IPS-20b (cell line): ENCODE measurements at regions not wholly inside any gene's neighbourhood (a gene's known extent, or its start where the extent isn't known, plus 50 kb on each side); places are given as distances from the start of the nearest gene placed in this dataset.
A peak's percentile ranks its signal among the peaks of the same experiment; 100 is the strongest.

ENCODE experiments used
- H3K27ac ChIP-seq: one replicate; pipeline ENCODE4 v1.5.1; 2013; ENCODE audit warnings: low read length
- H3K27me3 ChIP-seq: 2 replicates; pipeline ENCODE4 v1.6.1; 2013; ENCODE audit warnings: mild to moderate bottlenecking, low read length, inconsistent platforms; ENCODE audit not compliant: insufficient read depth
- H3K36me3 ChIP-seq: 2 replicates; pipeline ENCODE4 v1.6.1; 2013; ENCODE audit warnings: low read depth, mild to moderate bottlenecking, inconsistent platforms, low read length, moderate library complexity; ENCODE audit not compliant: insufficient read depth
- H3K4me1 ChIP-seq: 2 replicates; pipeline ENCODE4 v1.6.1; 2013; ENCODE audit warnings: mild to moderate bottlenecking, control low read depth, inconsistent platforms, low read length, moderate library complexity; ENCODE audit not compliant: insufficient read depth
- H3K4me3 ChIP-seq: 2 replicates; pipeline ENCODE4 v1.5.1; 2013; ENCODE audit warnings: mild to moderate bottlenecking, low read length, inconsistent platforms
- H3K9ac ChIP-seq: 2 replicates; pipeline ENCODE4 v1.6.1; 2013; ENCODE audit warnings: low read depth, mild to moderate bottlenecking, inconsistent platforms, low read length, moderate library complexity
- H3K9me3 ChIP-seq: 2 replicates; pipeline ENCODE4 v1.6.1; 2013; ENCODE audit warnings: mild to moderate bottlenecking, low read depth, low read length, inconsistent platforms; ENCODE audit not compliant: insufficient read depth

- Histone ChIP-seq H3K27me3 (no peaks in the 10 kb centered on the region; the same call in 1 of the 2 replicates), H3K9me3 (no peaks in the 10 kb centered on the region), H3K27ac (no peak overlapping the region), H3K36me3 (no peaks in the 10 kb centered on the region), H3K4me3 (no peak overlapping the region), H3K4me1 (peaks cover 26% of the 10 kb centered on the region), H3K9ac (no peak overlapping the region)
Measured at GRCh38 chr15:38706956-38707355, 142.3 kb upstream of the RASGRP1 start.

- no peaks in the 10 kb centered on the region; the same call in 1 of the 2 replicates for H3K27me3 ChIP-seq
- no peak overlapping the region for H3K9ac ChIP-seq
- no peaks in the 10 kb centered on the region for H3K9me3 ChIP-seq
- no peaks in the 10 kb centered on the region for H3K36me3 ChIP-seq
- peak overlapping the region; percentile 31; the same call in 1 of the 2 replicates for H3K4me3 ChIP-seq
- H3K27ac ChIP-seq, result peak overlapping the region; percentile 19
- H3K4me1 ChIP-seq, result peaks cover 26% of the 10 kb centered on the region
Measured at GRCh38 chr15:38707802-38708671, 143.4 kb upstream of the RASGRP1 start.

GRCh38 chr15:38708672-38709180 is 144.1 kb upstream of the RASGRP1 start:
- Histone ChIP-seq H3K9me3 (no peaks in the 10 kb centered on the region), H3K4me3 (peak overlapping the region; percentile 31; the same call in 1 of the 2 replicates), H3K36me3 (no peaks in the 10 kb centered on the region), H3K27me3 (no peaks in the 10 kb centered on the region; the same call in 1 of the 2 replicates), H3K9ac (no peak overlapping the region), H3K4me1 (peaks cover 26% of the 10 kb centered on the region), H3K27ac (peak overlapping the region; percentile 19)

DNA sequence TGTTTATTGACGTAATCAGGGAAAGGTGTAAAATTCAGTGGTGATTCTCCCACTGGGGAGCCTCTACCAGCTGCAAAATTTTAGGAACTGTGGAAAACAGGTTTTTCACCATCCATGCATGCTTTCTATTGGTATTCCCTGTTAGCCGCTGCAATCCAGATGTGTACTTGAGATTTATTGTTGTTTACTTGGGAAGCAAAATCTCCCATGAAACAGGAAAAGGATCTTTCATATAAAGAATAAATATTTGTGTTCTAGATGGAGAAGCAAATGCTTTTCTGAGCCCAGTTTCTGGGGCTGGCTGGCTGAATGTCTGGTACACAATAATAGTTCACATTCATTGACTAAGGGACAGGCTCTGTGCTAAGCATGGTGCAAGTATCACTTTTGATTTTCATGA is 144.6 kb upstream of the RASGRP1 start:
- H3K27ac ChIP-seq, result no peak overlapping the region

DNA sequence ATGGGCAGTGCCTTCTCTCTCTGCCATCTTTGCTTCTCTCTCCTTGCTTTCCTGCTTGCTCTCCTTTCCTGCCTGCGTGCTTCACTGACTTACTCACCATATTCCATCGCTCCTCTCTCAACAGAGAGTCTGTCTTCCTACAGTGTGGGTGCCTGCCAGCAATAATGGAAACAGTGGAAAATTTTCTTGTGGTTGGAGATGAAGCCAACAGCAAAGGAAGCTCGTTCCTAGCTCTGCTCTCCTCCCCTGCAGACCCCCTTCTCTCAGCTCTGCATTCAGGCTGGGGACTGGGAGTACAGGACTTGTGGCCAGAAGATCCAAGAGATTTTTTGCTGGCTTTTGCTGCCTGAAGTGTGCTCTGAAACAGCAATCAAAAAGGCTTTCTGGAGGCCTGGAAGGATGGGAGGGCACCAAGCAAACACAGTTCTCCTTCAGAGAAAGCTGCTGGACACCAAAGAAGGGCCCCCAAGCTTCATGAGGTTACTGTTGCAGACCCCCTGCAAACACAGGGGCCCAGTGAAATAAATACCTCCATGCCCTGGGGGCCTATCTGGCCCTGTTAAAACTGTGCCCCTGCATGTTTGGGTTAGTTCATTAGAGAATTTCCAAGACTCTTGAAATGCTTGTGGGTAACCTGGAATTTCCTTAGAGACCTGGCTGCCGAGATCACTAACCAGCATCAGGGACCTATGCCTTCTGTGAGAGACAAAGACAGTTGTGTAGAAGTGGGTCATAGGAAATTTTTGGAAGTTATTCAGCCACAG is 149.9 kb upstream of the RASGRP1 start:
- Histone ChIP-seq H3K9ac (no peak overlapping the region), H3K36me3 (no peaks in the 10 kb centered on the region), H3K27ac (no peak overlapping the region), H3K27me3 (no peaks in the 10 kb centered on the region; the same call in 1 of the 2 replicates), H3K4me3 (no peak overlapping the region), H3K9me3 (no peaks in the 10 kb centered on the region), H3K4me1 (no peaks in the 10 kb centered on the region)

More for the DNA sequence above, 144.6 kb upstream of the RASGRP1 start:
- no peaks in the 10 kb centered on the region; the same call in 1 of the 2 replicates for H3K27me3 ChIP-seq
- no peak overlapping the region for H3K4me3 ChIP-seq
- no peaks in the 10 kb centered on the region for H3K9me3 ChIP-seq
- H3K4me1 ChIP-seq, result peaks cover 26% of the 10 kb centered on the region
- H3K9ac ChIP-seq, result no peak overlapping the region
- no peaks in the 10 kb centered on the region for H3K36me3 ChIP-seq

DNA sequence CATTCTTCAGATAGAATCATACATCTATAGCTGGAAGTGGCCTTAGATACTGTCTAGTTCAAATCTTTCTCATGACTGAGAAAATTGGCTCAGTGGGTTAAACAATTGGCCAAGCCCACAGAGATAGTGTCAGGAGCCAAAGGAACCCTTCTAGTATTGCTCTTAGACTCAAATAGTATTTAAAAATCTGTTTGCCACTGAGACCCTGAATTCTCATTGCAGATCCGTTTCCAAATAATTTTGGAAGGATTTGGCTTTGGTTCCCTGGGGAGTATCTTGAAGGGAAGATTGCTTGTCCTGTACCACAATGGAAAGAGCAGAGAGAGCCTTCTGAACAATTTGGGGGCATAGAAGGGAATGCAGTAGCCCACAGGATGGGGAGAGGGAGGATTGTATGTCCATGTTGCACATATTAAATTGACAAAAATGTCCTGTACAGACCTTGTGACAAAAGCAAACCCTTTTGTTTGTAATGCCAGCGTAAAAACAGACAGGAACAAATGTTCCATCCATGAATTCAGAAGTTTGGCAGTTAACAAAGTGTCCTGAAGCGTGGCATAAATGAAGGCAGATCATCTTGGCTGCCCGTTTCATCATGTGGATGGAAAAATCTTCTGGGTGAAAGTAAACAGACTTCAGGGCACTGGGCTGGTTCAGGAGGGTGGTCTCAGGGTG is 156.4 kb upstream of the RASGRP1 start:
- Histone ChIP-seq H3K36me3 (no peaks in the 10 kb centered on the region), H3K9ac (no peak overlapping the region), H3K27ac (no peak overlapping the region), H3K4me1 (no peaks in the 10 kb centered on the region), H3K27me3 (no peaks in the 10 kb centered on the region), H3K9me3 (no peaks in the 10 kb centered on the region), H3K4me3 (no peak overlapping the region)

DNA sequence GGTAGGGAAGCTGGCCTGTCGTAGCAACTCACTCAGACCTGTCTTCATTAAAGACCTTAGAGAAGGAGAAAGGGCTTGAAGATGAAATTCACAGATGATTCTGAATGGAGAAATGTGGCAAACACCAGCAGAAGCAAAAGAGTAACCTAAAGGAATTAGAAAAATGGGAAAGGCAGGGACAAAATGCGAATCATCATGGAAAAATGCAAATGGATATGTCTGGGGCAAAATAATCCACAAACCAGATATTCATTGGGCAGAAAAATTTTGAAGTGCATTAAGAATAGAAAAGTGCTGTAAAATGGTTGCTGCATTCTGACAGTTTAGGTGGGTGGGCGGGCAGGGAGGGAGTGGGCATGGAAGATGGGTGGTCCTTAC is 156.9 kb upstream of the RASGRP1 start:
- no peak overlapping the region for H3K9ac ChIP-seq
- no peak overlapping the region for H3K27ac ChIP-seq
- no peaks in the 10 kb centered on the region for H3K9me3 ChIP-seq
- H3K4me1 ChIP-seq, result no peaks in the 10 kb centered on the region
- no peaks in the 10 kb centered on the region for H3K36me3 ChIP-seq
- no peak overlapping the region for H3K4me3 ChIP-seq
- H3K27me3 ChIP-seq, result no peaks in the 10 kb centered on the region

GRCh38 chr15:38722236-38722635 is 157.6 kb upstream of the RASGRP1 start:
- Histone ChIP-seq H3K9me3 (no peaks in the 10 kb centered on the region), H3K4me3 (no peak overlapping the region), H3K4me1 (no peaks in the 10 kb centered on the region), H3K27me3 (no peaks in the 10 kb centered on the region), H3K36me3 (no peaks in the 10 kb centered on the region), H3K9ac (no peak overlapping the region), H3K27ac (no peak overlapping the region)

- Histone ChIP-seq H3K4me1 (no peaks in the 10 kb centered on the region), H3K4me3 (no peak overlapping the region), H3K9ac (no peak overlapping the region), H3K27me3 (no peaks in the 10 kb centered on the region), H3K9me3 (no peaks in the 10 kb centered on the region), H3K27ac (no peak overlapping the region), H3K36me3 (no peaks in the 10 kb centered on the region)
Measured at GRCh38 chr15:38724827-38725226, 160.2 kb upstream of the RASGRP1 start.

DNA sequence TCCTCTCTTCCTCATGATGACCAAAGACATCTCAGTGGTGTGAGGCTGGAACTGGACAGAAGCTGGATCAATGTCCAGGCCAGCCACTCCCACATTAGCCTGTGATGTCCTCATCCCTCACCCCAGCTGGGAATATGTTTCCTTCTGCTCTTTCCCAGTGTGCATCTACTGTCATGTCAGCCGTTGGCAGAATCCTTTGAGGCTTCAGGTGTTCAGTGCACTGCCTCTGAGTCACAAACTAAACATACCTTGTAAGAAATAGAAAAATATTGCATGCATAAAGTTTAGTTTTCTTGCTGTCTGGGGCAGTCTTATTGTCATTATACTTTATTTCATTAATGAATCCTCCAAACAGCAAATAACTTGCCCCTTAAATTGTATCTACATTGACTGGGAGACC is 161.6 kb upstream of the RASGRP1 start:
- Histone ChIP-seq H3K4me1 (no peaks in the 10 kb centered on the region), H3K4me3 (no peak overlapping the region), H3K27ac (no peak overlapping the region), H3K27me3 (no peaks in the 10 kb centered on the region), H3K9ac (no peak overlapping the region), H3K36me3 (no peaks in the 10 kb centered on the region), H3K9me3 (no peaks in the 10 kb centered on the region)

DNA sequence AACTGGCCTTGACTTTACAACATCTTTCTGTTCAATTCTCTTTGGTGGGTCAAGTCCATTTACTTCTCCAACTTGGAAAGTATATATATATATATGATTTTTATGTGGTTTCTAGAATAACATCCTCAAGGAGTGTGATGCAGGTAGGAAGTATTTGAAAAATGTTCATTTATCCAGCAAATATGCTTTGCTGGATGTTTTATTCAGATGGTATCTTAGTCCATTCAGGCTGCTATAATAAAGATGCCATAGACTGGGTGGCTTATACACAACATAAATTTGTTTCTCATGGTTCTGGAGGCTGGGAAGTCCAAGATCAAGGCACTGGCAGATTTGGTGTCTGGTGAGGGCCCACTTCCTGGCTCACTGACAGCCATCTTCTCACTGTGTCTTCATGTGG is 168.7 kb upstream of the RASGRP1 start:
- Histone ChIP-seq H3K36me3 (no peaks in the 10 kb centered on the region), H3K4me1 (no peaks in the 10 kb centered on the region), H3K9me3 (no peaks in the 10 kb centered on the region), H3K27me3 (no peaks in the 10 kb centered on the region), H3K27ac (no peak overlapping the region), H3K4me3 (no peak overlapping the region), H3K9ac (no peak overlapping the region)
